ENCODE measurements at regions not wholly inside any gene's neighbourhood (a gene's known extent, or its start where the extent isn't known, plus 50 kb on each side); places are given as distances from the start of the nearest gene placed in this dataset.

GRCh38 chr6:14690120-14691056 lies 555.5 kb upstream of the JARID2 start:
- no peak for DNase-seq

GRCh38 chr6:14692208-14692607 lies 553.7 kb upstream of the JARID2 start:
- DNase-seq, result no peak

GRCh38 chr6:14693301-14694192 lies 552.3 kb upstream of the JARID2 start:
- DNase-seq, result no peak

GRCh38 chr6:14694308-14694707 lies 551.6 kb upstream of the JARID2 start:
- DNase-seq, result no peak

- no peak for DNase-seq
Observed at GRCh38 chr6:14695579-14695978, 550.3 kb upstream of the JARID2 start.

GRCh38 chr6:14696367-14696766 lies 549.5 kb upstream of the JARID2 start:
- DNase-seq, result no peak

- DNase-seq, result no peak
Observed at GRCh38 chr6:14697427-14697826, 548.4 kb upstream of the JARID2 start.

- no peak for DNase-seq
Observed at GRCh38 chr6:14699803-14700601, 545.9 kb upstream of the JARID2 start.

- no peak for DNase-seq
Observed at GRCh38 chr6:14701946-14702345, 543.9 kb upstream of the JARID2 start.

GRCh38 chr6:14702678-14703077 lies 543.2 kb upstream of the JARID2 start:
- DNase-seq, result no peak

GRCh38 chr6:14703586-14703985 lies 542.3 kb upstream of the JARID2 start:
- no peak for DNase-seq

GRCh38 chr6:14704383-14705271 lies 541.2 kb upstream of the JARID2 start:
- DNase-seq, result no peak

GRCh38 chr6:14705841-14706377 lies 540.0 kb upstream of the JARID2 start:
- DNase-seq, result no peak

GRCh38 chr6:14706378-14706929 lies 539.4 kb upstream of the JARID2 start:
- no peak for DNase-seq

- no peak for DNase-seq
Observed at GRCh38 chr6:14707276-14707675, 538.6 kb upstream of the JARID2 start.

- DNase-seq, result no peak
Observed at GRCh38 chr6:14707971-14708465, 537.9 kb upstream of the JARID2 start.

GRCh38 chr6:14709066-14709670 lies 536.7 kb upstream of the JARID2 start:
- DNase-seq, result no peak

- DNase-seq, result no peak
Observed at GRCh38 chr6:14709900-14710299, 536.0 kb upstream of the JARID2 start.

- no peak for DNase-seq
Observed at GRCh38 chr6:14710421-14710820, 535.4 kb upstream of the JARID2 start.

- no peak for DNase-seq
Observed at GRCh38 chr6:14711056-14711703, 534.7 kb upstream of the JARID2 start.

Measured in SHP77 (cell line).